Amniotic stem cell (primary cell): ENCODE measurements at regions not wholly inside any gene's neighbourhood (a gene's known extent, or its start where the extent isn't known, plus 50 kb on each side); places are given as distances from the start of the nearest gene placed in this dataset.
"Not testable (repeated sequence)": the region's sequence is repeated elsewhere in the genome, so short reads cannot be mapped to it uniquely, and the experiment has no call there.

Source experiments
- DNase-seq: peaks from one replicate; lab custom pipeline; 2025; lab: John Stamatoyannopoulos, UW

DNA sequence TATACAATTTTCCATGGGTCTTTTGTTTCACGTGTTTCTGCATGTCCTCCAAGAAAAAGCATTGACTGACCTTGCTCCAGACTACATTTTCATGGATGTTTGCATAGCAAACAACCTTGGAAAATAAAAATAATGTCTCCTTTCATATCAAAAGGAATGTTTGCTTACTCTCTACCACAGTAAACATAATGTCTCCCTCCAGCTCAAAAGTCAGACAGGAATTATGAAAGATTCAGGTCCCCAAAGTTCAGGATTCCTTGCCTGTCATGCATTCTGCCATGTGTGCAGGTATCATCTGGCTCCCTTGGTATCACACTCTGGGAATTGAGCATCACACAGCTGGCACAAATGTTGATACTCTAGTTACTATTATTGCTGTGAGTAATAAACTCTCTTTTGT, 103.1 kb upstream of the ZC3H15 start:
- no peak for DNase-seq

- no peak for DNase-seq
These were observed 101.8 kb upstream of the ZC3H15 start for GRCh38 chr2:186384226-186384625.

- DNase-seq = not testable (repeated sequence)
These were observed 100.3 kb upstream of the ZC3H15 start for GRCh38 chr2:186385638-186386201.

GRCh38 chr2:186399082-186399644, 86.9 kb upstream of the ZC3H15 start:
- DNase-seq = no peak

DNA sequence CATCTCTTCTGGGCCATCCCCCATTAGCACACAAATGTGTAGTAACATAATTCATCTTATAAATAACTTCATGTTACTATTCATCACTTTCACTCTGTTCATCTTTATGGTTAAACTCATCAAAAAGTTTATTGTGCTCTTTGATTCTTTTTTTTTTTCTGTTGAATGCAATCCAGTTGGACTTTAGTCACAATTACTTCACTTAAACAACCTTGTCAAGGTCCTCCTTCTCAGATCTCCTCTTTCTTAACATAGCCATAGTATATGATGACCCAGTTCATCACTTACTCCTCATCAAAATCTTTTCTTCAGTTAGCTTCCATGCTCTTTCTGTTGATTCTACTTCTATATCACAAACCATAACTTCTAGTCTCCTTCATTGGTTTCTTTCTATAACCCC, 80.2 kb upstream of the ZC3H15 start:
- no peak for DNase-seq

DNA sequence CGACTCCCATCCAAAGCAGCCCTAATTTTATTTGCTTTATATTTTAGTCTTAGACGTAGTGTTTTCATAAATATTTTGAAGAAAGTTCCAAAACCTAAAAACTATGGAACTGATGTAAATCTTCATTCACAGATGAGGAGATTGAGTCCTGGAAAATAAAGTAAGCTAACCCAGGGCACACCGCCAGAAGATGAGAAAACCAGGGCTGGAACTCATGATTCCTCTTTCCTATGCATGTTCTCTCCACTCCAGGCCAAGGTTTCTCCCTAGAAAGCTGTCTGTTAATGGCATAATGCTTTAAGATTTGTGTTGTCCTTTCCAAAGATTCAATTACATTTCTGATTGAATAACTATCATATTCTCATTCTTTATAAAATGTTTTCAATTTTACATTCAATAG, 78.4 kb upstream of the ZC3H15 start:
- no peak for DNase-seq

- DNase-seq = no peak
These were observed 75.3 kb upstream of the ZC3H15 start for GRCh38 chr2:186410802-186411201.

DNA sequence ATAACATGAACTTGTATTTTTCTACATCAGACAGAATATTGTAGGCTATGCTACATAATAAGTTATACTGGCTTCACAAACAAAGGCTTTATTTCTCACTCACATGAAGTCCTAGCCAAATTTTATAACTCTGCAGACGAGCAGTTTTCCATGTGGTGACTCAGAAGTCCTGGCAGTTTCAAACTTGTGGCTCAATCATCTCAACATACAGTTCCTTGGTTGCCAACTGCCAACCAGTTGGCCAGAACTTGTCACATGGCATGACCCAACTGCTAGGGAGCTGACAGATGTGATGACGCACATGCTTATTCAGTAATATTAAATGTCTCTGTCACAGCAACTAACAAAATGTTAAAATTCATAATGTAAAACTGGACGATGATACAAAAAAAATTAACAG, 63.8 kb upstream of the ZC3H15 start:
- no peak for DNase-seq

- DNase-seq = no peak
These were observed 62.6 kb upstream of the ZC3H15 start for GRCh38 chr2:186423481-186423880.

DNA sequence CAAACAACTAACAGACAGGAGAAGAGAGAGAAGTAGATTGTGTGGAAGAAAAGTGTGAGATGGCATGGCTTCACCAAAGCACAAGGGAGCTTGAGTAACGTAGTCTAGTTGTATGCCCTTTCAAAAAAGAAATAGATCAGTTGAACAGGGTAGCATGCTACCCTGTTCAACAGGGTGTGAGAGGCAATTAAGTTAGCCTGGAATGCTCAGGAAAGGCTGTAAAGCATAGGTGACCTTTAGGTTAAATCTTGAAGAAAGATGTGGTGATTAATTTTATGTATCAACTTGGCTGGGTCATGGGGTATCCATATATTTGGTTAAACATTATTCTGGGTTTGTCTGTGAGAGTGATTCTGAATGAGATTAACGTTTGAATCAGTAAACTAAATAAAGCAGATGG, 61.8 kb upstream of the ZC3H15 start:
- DNase-seq = no peak

- no peak for DNase-seq
These were observed 60.5 kb upstream of the ZC3H15 start for GRCh38 chr2:186425576-186425975.

- no peak for DNase-seq
These were observed 59.7 kb upstream of the ZC3H15 start for GRCh38 chr2:186426153-186427016.

- DNase-seq = not testable (repeated sequence)
These were observed 59.1 kb upstream of the ZC3H15 start for GRCh38 chr2:186427017-186427350.

GRCh38 chr2:186427970-186428369, 58.1 kb upstream of the ZC3H15 start:
- no peak for DNase-seq

DNA sequence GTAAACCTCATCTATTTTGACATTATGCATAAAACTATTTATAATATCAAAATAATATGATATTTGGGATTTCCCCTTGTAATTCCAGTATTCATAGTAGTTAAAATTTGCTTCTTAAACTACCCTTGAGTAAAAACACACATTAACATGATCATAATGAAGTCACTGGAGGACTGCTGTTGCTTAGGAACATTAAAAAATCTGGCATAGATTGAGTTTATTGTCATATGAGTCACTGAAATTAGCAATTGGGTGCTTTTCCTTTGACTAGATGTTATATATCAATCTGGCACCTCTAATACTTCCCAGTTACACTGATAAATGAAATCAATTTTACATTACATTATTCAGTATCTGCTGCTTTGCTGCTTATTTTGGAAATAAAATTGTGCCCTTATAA, 57.0 kb upstream of the ZC3H15 start:
- no peak for DNase-seq

DNA sequence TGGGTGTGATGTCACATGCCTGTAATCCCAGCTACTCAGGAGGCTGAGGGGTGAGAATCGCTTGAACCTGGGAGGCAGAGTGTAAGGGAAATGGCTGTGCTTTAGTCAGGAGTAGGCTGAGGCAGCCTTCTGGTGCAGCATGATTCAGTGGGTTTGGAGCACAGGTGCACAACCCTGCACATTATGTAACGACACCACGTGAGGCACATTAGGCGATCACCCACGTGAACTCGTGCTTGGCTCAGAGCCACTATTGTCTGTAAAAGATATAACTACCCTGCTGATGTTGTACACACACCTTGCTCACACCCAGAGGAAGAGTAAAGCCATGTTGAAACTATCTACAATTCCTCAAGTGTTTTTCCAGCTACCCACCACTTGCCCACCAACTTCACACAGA, 54.8 kb upstream of the ZC3H15 start:
- no peak for DNase-seq

- DNase-seq = no peak
These were observed 53.0 kb upstream of the ZC3H15 start for GRCh38 chr2:186433040-186433439.

GRCh38 chr2:186433777-186434432, 52.2 kb upstream of the ZC3H15 start:
- no peak for DNase-seq
